ENCODE measurements at regions not wholly inside any gene's neighbourhood (a gene's known extent, or its start where the extent isn't known, plus 50 kb on each side); places are given as distances from the start of the nearest gene placed in this dataset.

- H3K27me3 Mint-ChIP-seq, result no peaks in the 10 kb centered on the region
- H3K4me3 Mint-ChIP-seq, result no peak overlapping the region
- no peak overlapping the region for H3K27ac Mint-ChIP-seq
- no peaks in the 10 kb centered on the region for H3K9me3 Mint-ChIP-seq
- no peaks in the 10 kb centered on the region for H3K36me3 Mint-ChIP-seq (ENCODE audit: low read depth)
- no peaks in the 10 kb centered on the region for H3K4me1 Mint-ChIP-seq (ENCODE audit: low read depth)
- DNase-seq, result no peak
These were observed 56.8 kb upstream of the GRIA4 start for GRCh38 chr11:105553025-105553424.

GRCh38 chr11:105548359-105548758 is 61.5 kb upstream of the GRIA4 start:
- H3K4me3 Mint-ChIP-seq, result no peak overlapping the region
- no peaks in the 10 kb centered on the region for H3K36me3 Mint-ChIP-seq (ENCODE audit: low read depth)
- no peak for DNase-seq
- peaks cover 3% of the 10 kb centered on the region for H3K27me3 Mint-ChIP-seq
- H3K27ac Mint-ChIP-seq, result no peak overlapping the region
- no peaks in the 10 kb centered on the region for H3K9me3 Mint-ChIP-seq
- H3K4me1 Mint-ChIP-seq (ENCODE audit: low read depth), result no peaks in the 10 kb centered on the region

- DNase-seq, result no peak
- H3K36me3 Mint-ChIP-seq (ENCODE audit: low read depth), result no peaks in the 10 kb centered on the region
- no peak overlapping the region for H3K4me3 Mint-ChIP-seq
- H3K9me3 Mint-ChIP-seq, result no peaks in the 10 kb centered on the region
- H3K27me3 Mint-ChIP-seq, result no peaks in the 10 kb centered on the region
- H3K27ac Mint-ChIP-seq, result no peak overlapping the region
- H3K4me1 Mint-ChIP-seq (ENCODE audit: low read depth), result no peaks in the 10 kb centered on the region
These were observed 71.3 kb upstream of the GRIA4 start for GRCh38 chr11:105538588-105538987.

DNA sequence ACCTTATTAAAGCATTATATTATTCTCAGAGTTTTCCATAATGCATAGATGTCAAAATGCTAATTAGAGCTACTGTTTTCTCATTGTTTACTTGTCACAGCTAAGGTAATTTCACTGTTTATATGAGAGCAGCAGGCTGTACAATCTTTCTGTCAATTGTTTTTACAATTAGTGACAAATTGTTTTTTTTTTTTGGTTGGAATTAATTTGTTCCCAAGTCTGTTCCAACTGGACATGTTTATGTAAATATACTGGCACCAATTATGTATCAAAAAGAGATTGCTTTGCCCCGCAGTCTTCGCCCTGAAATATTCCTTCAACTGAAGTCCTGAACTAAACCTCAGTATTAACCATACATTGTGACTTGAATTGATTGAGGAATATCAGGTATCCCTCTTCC is 72.3 kb upstream of the GRIA4 start:
- H3K27ac Mint-ChIP-seq, result no peak overlapping the region

DNA sequence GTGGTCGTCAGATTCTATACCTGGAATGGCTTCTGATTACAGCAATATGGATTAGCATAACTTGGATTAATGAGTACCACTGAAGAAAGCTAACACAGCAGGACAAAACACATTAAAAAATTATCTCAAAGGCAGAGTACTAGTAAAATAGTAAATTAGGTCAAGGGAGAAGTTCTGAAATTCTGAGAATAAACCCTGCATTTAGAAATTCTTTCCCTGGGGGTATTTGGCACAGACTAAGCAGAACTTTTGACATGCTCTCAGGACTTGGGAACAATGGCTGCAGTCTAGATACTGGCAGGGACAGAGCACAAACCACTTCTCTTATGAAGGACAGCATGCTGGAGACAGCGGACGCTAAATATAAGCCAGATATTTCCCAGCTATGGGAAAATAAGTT is 85.6 kb upstream of the GRIA4 start:
- no peaks in the 10 kb centered on the region for H3K4me1 Mint-ChIP-seq (ENCODE audit: low read depth)
- DNase-seq, result no peak
- no peaks in the 10 kb centered on the region for H3K27me3 Mint-ChIP-seq
- no peaks in the 10 kb centered on the region for H3K9me3 Mint-ChIP-seq
- H3K4me3 Mint-ChIP-seq, result no peak overlapping the region
- H3K27ac Mint-ChIP-seq, result no peak overlapping the region
- H3K36me3 Mint-ChIP-seq (ENCODE audit: low read depth), result no peaks in the 10 kb centered on the region

More for the DNA sequence above, 72.3 kb upstream of the GRIA4 start:
- H3K4me3 Mint-ChIP-seq, result no peak overlapping the region
- no peaks in the 10 kb centered on the region for H3K9me3 Mint-ChIP-seq
- no peaks in the 10 kb centered on the region for H3K36me3 Mint-ChIP-seq (ENCODE audit: low read depth)
- no peak for DNase-seq
- H3K27me3 Mint-ChIP-seq, result no peaks in the 10 kb centered on the region
- no peaks in the 10 kb centered on the region for H3K4me1 Mint-ChIP-seq (ENCODE audit: low read depth)

- Mint-ChIP-seq H3K27me3 (no peaks in the 10 kb centered on the region), H3K4me3 (no peak overlapping the region), H3K27ac (no peak overlapping the region), H3K36me3 (ENCODE audit: low read depth) (no peaks in the 10 kb centered on the region), H3K9me3 (no peaks in the 10 kb centered on the region), H3K4me1 (ENCODE audit: low read depth) (no peaks in the 10 kb centered on the region)
- no peak for DNase-seq
These were observed 89.0 kb upstream of the GRIA4 start for GRCh38 chr11:105520706-105521345.

DNA sequence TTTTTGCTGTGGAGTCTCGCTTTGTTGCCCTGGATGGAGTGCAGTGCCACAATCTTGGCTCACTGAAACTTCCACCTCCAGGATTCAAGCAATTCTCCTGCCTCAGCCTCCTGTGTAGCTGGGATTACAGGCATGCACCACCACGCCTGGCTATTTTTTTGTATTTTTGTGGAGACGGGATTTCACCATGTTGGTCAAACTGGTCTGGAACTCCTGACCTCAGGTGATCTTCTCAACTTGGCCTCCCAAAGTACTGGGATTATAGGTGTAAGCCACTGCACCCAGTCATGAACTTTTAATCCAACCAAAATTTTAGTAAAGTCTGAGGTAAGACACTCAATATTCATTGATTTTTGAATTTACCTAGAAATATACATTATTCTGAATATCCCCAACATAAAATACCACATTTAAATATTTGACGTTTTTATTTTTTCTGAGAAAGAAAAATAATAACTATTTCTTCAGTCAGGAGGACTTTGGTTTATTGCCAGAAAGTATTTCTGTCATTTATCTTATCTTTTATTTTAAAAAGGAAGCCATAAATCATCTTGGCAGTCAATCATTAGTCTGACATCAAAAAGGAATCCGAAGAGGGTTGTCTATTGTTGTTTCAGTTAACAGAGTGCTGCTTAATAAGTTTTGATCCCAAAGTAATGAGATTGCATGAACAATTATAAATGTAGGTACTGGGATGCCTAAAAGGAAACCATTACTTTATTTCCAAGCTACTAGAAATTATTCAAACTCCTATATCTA is 102.2 kb upstream of the GRIA4 start:
- no peak overlapping the region for H3K27ac Mint-ChIP-seq
- H3K36me3 Mint-ChIP-seq (ENCODE audit: low read depth), result no peaks in the 10 kb centered on the region
- no peaks in the 10 kb centered on the region for H3K9me3 Mint-ChIP-seq
- DNase-seq, result no peak
- no peaks in the 10 kb centered on the region for H3K4me1 Mint-ChIP-seq (ENCODE audit: low read depth)
- peaks cover 4% of the 10 kb centered on the region for H3K27me3 Mint-ChIP-seq
- no peak overlapping the region for H3K4me3 Mint-ChIP-seq

GRCh38 chr11:105492010-105492409 is 117.9 kb upstream of the GRIA4 start:
- no peaks in the 10 kb centered on the region for H3K36me3 Mint-ChIP-seq (ENCODE audit: low read depth)
- H3K27ac Mint-ChIP-seq, result no peak overlapping the region
- H3K4me3 Mint-ChIP-seq, result no peak overlapping the region
- H3K4me1 Mint-ChIP-seq (ENCODE audit: low read depth), result no peaks in the 10 kb centered on the region
- peaks cover 2% of the 10 kb centered on the region for H3K27me3 Mint-ChIP-seq
- DNase-seq, result no peak
- H3K9me3 Mint-ChIP-seq, result no peaks in the 10 kb centered on the region

DNA sequence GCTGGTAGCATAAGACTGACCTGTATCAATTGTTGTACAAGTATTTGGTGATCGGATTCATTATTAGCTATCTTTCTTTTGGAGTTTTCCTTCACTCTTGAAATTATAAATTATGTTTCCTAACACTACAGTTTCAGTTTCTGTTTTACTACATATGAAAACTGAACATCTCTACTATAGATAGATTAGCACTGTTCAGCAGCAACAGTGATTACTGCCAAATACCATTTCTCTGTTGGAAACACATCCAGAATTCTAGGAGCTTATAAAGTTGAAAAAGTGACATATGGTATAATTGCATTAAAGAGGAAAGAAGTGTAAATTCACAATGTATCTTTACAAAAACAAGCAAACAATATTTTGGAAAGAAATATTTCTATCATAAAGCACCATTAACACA is 118.5 kb upstream of the GRIA4 start:
- Mint-ChIP-seq H3K9me3 (no peaks in the 10 kb centered on the region), H3K4me3 (no peak overlapping the region), H3K27me3 (no peaks in the 10 kb centered on the region), H3K36me3 (ENCODE audit: low read depth) (no peaks in the 10 kb centered on the region), H3K4me1 (ENCODE audit: low read depth) (no peaks in the 10 kb centered on the region), H3K27ac (no peak overlapping the region)
- DNase-seq, result no peak

GRCh38 chr11:105490333-105490732 is 119.5 kb upstream of the GRIA4 start:
- Mint-ChIP-seq H3K4me3 (no peak overlapping the region), H3K27ac (no peak overlapping the region), H3K4me1 (ENCODE audit: low read depth) (no peaks in the 10 kb centered on the region), H3K27me3 (no peaks in the 10 kb centered on the region), H3K9me3 (no peaks in the 10 kb centered on the region), H3K36me3 (ENCODE audit: low read depth) (no peaks in the 10 kb centered on the region)
- no peak for DNase-seq

- no peaks in the 10 kb centered on the region for H3K4me1 Mint-ChIP-seq (ENCODE audit: low read depth)
- H3K27ac Mint-ChIP-seq, result no peak overlapping the region
- no peaks in the 10 kb centered on the region for H3K9me3 Mint-ChIP-seq
- DNase-seq, result no peak
- no peaks in the 10 kb centered on the region for H3K36me3 Mint-ChIP-seq (ENCODE audit: low read depth)
- no peaks in the 10 kb centered on the region for H3K27me3 Mint-ChIP-seq
- H3K4me3 Mint-ChIP-seq, result no peak overlapping the region
These were observed 120.4 kb upstream of the GRIA4 start for GRCh38 chr11:105489446-105489845.

DNA sequence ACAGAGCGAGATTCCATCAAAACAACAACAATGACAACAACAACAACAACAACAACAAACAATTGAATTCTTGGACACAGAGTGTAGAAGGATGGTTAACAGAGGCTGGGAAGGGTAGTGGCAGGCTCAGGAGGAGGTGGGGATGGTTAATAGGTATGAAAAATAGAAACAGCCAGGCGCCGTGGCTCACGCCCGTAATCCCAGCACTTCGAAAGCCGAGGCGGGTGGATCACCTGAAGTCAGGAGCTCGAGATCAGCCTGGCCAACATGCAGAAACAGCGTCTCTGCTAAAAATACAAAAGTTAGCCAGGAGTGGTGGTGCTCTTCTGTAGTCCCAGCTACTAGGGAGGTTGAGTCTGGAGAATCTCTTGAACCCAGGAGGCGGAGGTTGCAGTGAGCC is 122.9 kb upstream of the GRIA4 start:
- no peaks in the 10 kb centered on the region for H3K27me3 Mint-ChIP-seq
- no peak overlapping the region for H3K4me3 Mint-ChIP-seq
- no peak overlapping the region for H3K27ac Mint-ChIP-seq
- no peaks in the 10 kb centered on the region for H3K36me3 Mint-ChIP-seq (ENCODE audit: low read depth)
- no peaks in the 10 kb centered on the region for H3K9me3 Mint-ChIP-seq
- no peak for DNase-seq
- no peaks in the 10 kb centered on the region for H3K4me1 Mint-ChIP-seq (ENCODE audit: low read depth)

DNA sequence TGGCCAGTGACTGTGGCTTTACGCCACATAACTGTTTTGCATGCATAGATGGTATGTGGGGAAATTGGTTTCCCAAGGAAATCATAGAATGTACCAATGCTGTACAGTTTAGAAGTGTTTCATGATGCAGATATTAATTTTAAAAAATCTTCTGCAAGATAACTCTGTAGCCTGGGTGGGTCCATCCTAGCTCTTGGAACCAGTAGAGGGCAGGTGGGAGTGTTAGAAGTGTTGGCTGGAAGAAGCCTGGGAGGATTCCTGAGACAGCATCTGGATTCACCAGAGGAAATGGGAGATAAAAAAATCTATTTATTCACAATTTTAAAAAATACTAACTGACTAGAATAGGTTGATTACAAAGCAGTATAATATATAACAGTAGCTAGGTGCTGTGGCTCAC is 139.9 kb upstream of the GRIA4 start:
- no peak overlapping the region for H3K27ac Mint-ChIP-seq
- H3K4me1 Mint-ChIP-seq (ENCODE audit: low read depth), result no peaks in the 10 kb centered on the region
- H3K4me3 Mint-ChIP-seq, result no peak overlapping the region
- H3K36me3 Mint-ChIP-seq (ENCODE audit: low read depth), result no peaks in the 10 kb centered on the region
- DNase-seq, result no peak
- H3K9me3 Mint-ChIP-seq, result no peaks in the 10 kb centered on the region
- peaks cover 3% of the 10 kb centered on the region for H3K27me3 Mint-ChIP-seq

DNA sequence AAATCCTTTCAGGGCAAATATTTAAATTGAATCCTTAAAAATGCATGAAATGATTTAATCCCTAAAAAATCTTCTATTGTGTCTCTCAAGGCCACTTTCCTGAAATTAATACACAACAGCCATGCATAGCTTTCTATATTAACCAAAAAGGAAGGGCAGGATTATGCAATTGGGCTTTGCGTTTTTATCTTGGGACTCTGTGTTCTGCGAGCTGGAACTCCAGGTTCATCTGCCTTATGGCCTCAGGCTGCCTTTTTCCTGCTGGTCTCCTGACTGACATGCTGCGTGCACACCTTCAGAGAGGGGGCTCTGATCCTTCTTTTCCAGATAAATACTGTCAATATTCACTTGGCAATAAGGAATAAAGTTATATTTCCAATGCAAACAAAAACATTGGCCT is 141.7 kb upstream of the GRIA4 start:
- no peaks in the 10 kb centered on the region for H3K9me3 Mint-ChIP-seq
- peaks cover 3% of the 10 kb centered on the region for H3K27me3 Mint-ChIP-seq
- no peaks in the 10 kb centered on the region for H3K4me1 Mint-ChIP-seq (ENCODE audit: low read depth)
- H3K36me3 Mint-ChIP-seq (ENCODE audit: low read depth), result no peaks in the 10 kb centered on the region
- no peak overlapping the region for H3K4me3 Mint-ChIP-seq
- H3K27ac Mint-ChIP-seq, result no peak overlapping the region
- no peak for DNase-seq

GRCh38 chr11:105466582-105467228 is 143.2 kb upstream of the GRIA4 start:
- H3K4me1 Mint-ChIP-seq (ENCODE audit: low read depth), result no peaks in the 10 kb centered on the region
- H3K27ac Mint-ChIP-seq, result no peak overlapping the region
- no peak for DNase-seq
- H3K4me3 Mint-ChIP-seq, result no peak overlapping the region
- H3K9me3 Mint-ChIP-seq, result no peaks in the 10 kb centered on the region
- no peaks in the 10 kb centered on the region for H3K36me3 Mint-ChIP-seq (ENCODE audit: low read depth)
- no peaks in the 10 kb centered on the region for H3K27me3 Mint-ChIP-seq

Data from activated T-cell treated with anti-CD3 and anti-CD28 coated beads, Interleukin-2, amount 50 U/mL, for 24 hours (primary cell).